Lower leg skin (tissue), 4 donors: ENCODE measurements at regions not wholly inside any gene's neighbourhood (a gene's known extent, or its start where the extent isn't known, plus 50 kb on each side); places are given as distances from the start of the nearest gene placed in this dataset.

Experiments
- DNase-seq, 2 donors: peaks; one replicate each; pipeline ENCODE4 v3.0.0-alpha.2; 2019; ENCODE audit warnings: low spot score in 2 of 2
- H3K4me3 ChIP-seq: fragments of 200-600 bp; sonication (generic); 2 replicates; pipeline ENCODE4 v1.5.1; 2017; ENCODE audit warnings: mild to moderate bottlenecking, low read depth; ENCODE audit not compliant: poor library complexity, severe bottlenecking
- CTCF ChIP-seq, 3 donors: fragments of 450-650 bp; IDR thresholded peaks; one replicate each; pipeline ENCODE4 v1.5.1; 2016; ENCODE audit warnings: antibody characterized with exemption in 3 of 3, mild to moderate bottlenecking in 3 of 3, moderate library complexity in 2 of 3
- POLR2A ChIP-seq, 2 donors: fragments of 450-650 bp; IDR thresholded peaks; one replicate each; pipeline ENCODE4 v1.6.1; 2016 to 2017; ENCODE audit warnings: antibody characterized with exemption in 2 of 2, mild to moderate bottlenecking in 1 of 2, moderate library complexity in 1 of 2
- WGBS, 2 donors: methylation state at CpG; one replicate each; pipeline ENCODE4 v1.1.5; 2018; 5-methylcytosine and 5-hydroxymethylcytosine counted together
- intact Hi-C: fragments of 100-400 bp; cut with DNase I; formaldehyde crosslinking; loops from one replicate; pipeline ENCODE4 v1.15.0; 2023; ENCODE audit warnings: low total_unique reads

GRCh38 chr2:181239201-181239799 is 217.9 kb upstream of the ITGA4 start:
- TF ChIP-seq POLR2A (IDR thresholded peaks at IDR 0.05) = no peak
- no peak for TF ChIP-seq CTCF (IDR thresholded peaks at IDR 0.05)
- intact Hi-C loops = no loop called here
- WGBS, 2 donors = 76 to 79% methylated on average over 2 of the region's 2 CpGs
- no peak for DNase-seq
- no peak overlapping the region for H3K4me3 ChIP-seq

GRCh38 chr2:181240844-181241243 is 216.3 kb upstream of the ITGA4 start:
- DNase-seq = no peak
- intact Hi-C loops = no loop called here
- TF ChIP-seq CTCF (IDR thresholded peaks at IDR 0.05) = no peak
- TF ChIP-seq POLR2A (IDR thresholded peaks at IDR 0.05) = no peak
- 64 to 68% methylated on average over 1 of the region's 1 CpG for WGBS, 2 donors
- no peak overlapping the region for H3K4me3 ChIP-seq

- no peak overlapping the region for H3K4me3 ChIP-seq
- intact Hi-C loops = no loop called here
- no peak for TF ChIP-seq POLR2A (IDR thresholded peaks at IDR 0.05)
- no peak for TF ChIP-seq CTCF (IDR thresholded peaks at IDR 0.05)
- no peak for DNase-seq
- WGBS, 2 donors = 61 to 76% methylated on average over 2 of the region's 2 CpGs
Observed at GRCh38 chr2:181241366-181241765, 215.8 kb upstream of the ITGA4 start.

- no peak for TF ChIP-seq CTCF (IDR thresholded peaks at IDR 0.05)
- no peak for TF ChIP-seq POLR2A (IDR thresholded peaks at IDR 0.05)
- intact Hi-C loops = no loop called here
- no peak overlapping the region for H3K4me3 ChIP-seq
- DNase-seq = no peak
- WGBS, 2 donors = 73 to 77% methylated on average over 2 of the region's 2 CpGs
Observed at GRCh38 chr2:181241797-181242196, 215.4 kb upstream of the ITGA4 start.

GRCh38 chr2:181242262-181242661 is 214.9 kb upstream of the ITGA4 start:
- no peak overlapping the region for H3K4me3 ChIP-seq
- DNase-seq = no peak
- intact Hi-C loops = no loop called here
- no peak for TF ChIP-seq POLR2A (IDR thresholded peaks at IDR 0.05)
- no peak for TF ChIP-seq CTCF (IDR thresholded peaks at IDR 0.05)
- WGBS, 2 donors = 87 to 91% methylated on average over 2 of the region's 2 CpGs

- intact Hi-C loops = no loop called here
- DNase-seq = no peak
- TF ChIP-seq POLR2A (IDR thresholded peaks at IDR 0.05) = no peak
- no peak for TF ChIP-seq CTCF (IDR thresholded peaks at IDR 0.05)
- H3K4me3 ChIP-seq = no peak overlapping the region
Observed at GRCh38 chr2:181243319-181243718, 213.9 kb upstream of the ITGA4 start.
